IMR-90 (cell line): ENCODE measurements at regions not wholly inside any gene's neighbourhood (a gene's known extent, or its start where the extent isn't known, plus 50 kb on each side); places are given as distances from the start of the nearest gene placed in this dataset.

ENCODE experiments used
- ATAC-seq: fragments of 200-7000 bp; cut with Tn5 transposase; 2 replicates; pipeline ENCODE4 v1.9.1; 2020; ENCODE audit warnings: low read depth, mild to moderate bottlenecking, moderate library complexity
- BruUV-seq: library from RNA; stranded (reverse); fragments of 400-500 nt; replicated peaks from 2 replicates; lab custom pipeline; 2021; lab: Mats Ljungman, UMichigan
- CTCF ChIA-PET: fragments of 300-600 bp; formaldehyde crosslinking; extraction: SDS; loops from one replicate; lab custom pipeline; 2021; ENCODE audit warnings: antibody characterized with exemption; lab: Yijun Ruan, JAX
- POLR2A ChIA-PET: fragments of 300-600 bp; sonication (Branson Sonifier 250); formaldehyde crosslinking; loops from one replicate; lab custom pipeline; 2022; ENCODE audit warnings: antibody characterized with exemption; ENCODE audit not compliant: unreplicated experiment; lab: Charles Lee
- DNase-seq: peaks from one replicate; pipeline ENCODE4 v3.0.0; 2013
- H2AFZ ChIP-seq: replicated peaks from 2 replicates; pipeline ENCODE3; 2013; ENCODE audit warnings: low read length, mild to moderate bottlenecking; ENCODE audit not compliant: poor library complexity
- H2AK5ac ChIP-seq: 2 replicates; pipeline ENCODE4 v1.6.1; 2013; ENCODE audit warnings: low read depth, low read length, inconsistent platforms
- H2AK9ac ChIP-seq: replicated peaks from 2 replicates; pipeline ENCODE3; 2013; ENCODE audit warnings: mild to moderate bottlenecking, low read depth, low read length, moderate library complexity; ENCODE audit not compliant: poor library complexity
- H2BK120ac ChIP-seq: 2 replicates; pipeline ENCODE4 v1.6.1; 2013; ENCODE audit warnings: low read depth, low read length, inconsistent platforms
- H2BK15ac ChIP-seq: 3 replicates; pipeline ENCODE4 v1.6.1; 2013; ENCODE audit warnings: low read depth, low read length, inconsistent platforms
- H2BK20ac ChIP-seq: 2 replicates; pipeline ENCODE4 v1.6.1; 2013; ENCODE audit warnings: low read depth, mild to moderate bottlenecking, inconsistent platforms, low read length, moderate library complexity
- H2BK5ac ChIP-seq: 2 replicates; pipeline ENCODE4 v1.6.1; 2013; ENCODE audit warnings: mild to moderate bottlenecking, low read depth, low read length, inconsistent platforms; ENCODE audit not compliant: poor library complexity, severe bottlenecking
- H3K14ac ChIP-seq: replicated peaks from 2 replicates; pipeline ENCODE4 v1.6.1; 2013; ENCODE audit warnings: low read depth, low read length, inconsistent platforms
- H3K18ac ChIP-seq: 2 replicates; pipeline ENCODE4 v1.6.1; 2013; ENCODE audit warnings: low read depth, low read length, control low read depth
- H3K23ac ChIP-seq: 2 replicates; pipeline ENCODE4 v1.6.1; 2013; ENCODE audit warnings: low read depth, low read length, inconsistent platforms
- H3K27ac ChIP-seq: 2 replicates; pipeline ENCODE4 v1.5.1; 2013; ENCODE audit warnings: mild to moderate bottlenecking, control low read depth, low read length; ENCODE audit not compliant: insufficient read depth
- H3K27me3 ChIP-seq: 2 replicates; pipeline ENCODE4 v1.6.1; 2013; ENCODE audit warnings: low read length; ENCODE audit not compliant: control insufficient read depth, insufficient read depth
- H3K36me3 ChIP-seq: 2 replicates; pipeline ENCODE4 v1.6.1; 2013; ENCODE audit warnings: low read length, mixed read lengths; ENCODE audit not compliant: control insufficient read depth, insufficient read depth
- H3K4ac ChIP-seq: 2 replicates; pipeline ENCODE4 v1.6.1; 2013; ENCODE audit warnings: low read depth, low read length, inconsistent platforms
- H3K4me1 ChIP-seq: 2 replicates; pipeline ENCODE4 v1.6.1; 2013; ENCODE audit warnings: low read length, mixed read lengths; ENCODE audit not compliant: control insufficient read depth, insufficient read depth
- H3K4me2 ChIP-seq: 2 replicates; pipeline ENCODE4 v1.6.1; 2013; ENCODE audit warnings: low read depth, mild to moderate bottlenecking, control low read depth, low read length, moderate library complexity
- H3K4me3 ChIP-seq: 2 replicates; pipeline ENCODE4 v1.5.1; 2013; ENCODE audit warnings: low read depth, mild to moderate bottlenecking, control low read depth, low read length, moderate library complexity; ENCODE audit not compliant: insufficient read depth
- H3K56ac ChIP-seq: 2 replicates; pipeline ENCODE4 v1.6.1; 2013; ENCODE audit warnings: low read length, inconsistent platforms; ENCODE audit not compliant: insufficient read depth; ENCODE audit errors: extremely low read depth
- H3K79me1 ChIP-seq, 2 experiments: 2 replicates each; pipeline ENCODE4 v1.6.1; 2013; ENCODE audit warnings: low read length in 2 of 2, inconsistent platforms in 1 of 2, low read depth in 1 of 2
- H3K9ac ChIP-seq: 2 replicates; pipeline ENCODE4 v1.6.1; 2013; ENCODE audit warnings: low read depth, low read length, control low read depth
- H3K9me1 ChIP-seq: 2 replicates; pipeline ENCODE4 v1.6.1; 2013; ENCODE audit warnings: low read length, inconsistent platforms; ENCODE audit not compliant: insufficient read depth
- H3K9me3 ChIP-seq: 2 replicates; pipeline ENCODE4 v1.6.1; 2013; ENCODE audit warnings: low read length; ENCODE audit not compliant: control insufficient read depth, insufficient read depth
- H4K20me1 ChIP-seq: 2 replicates; pipeline ENCODE4 v1.6.1; 2013; ENCODE audit warnings: low read length, inconsistent platforms; ENCODE audit not compliant: insufficient read depth
- H4K5ac ChIP-seq: 2 replicates; pipeline ENCODE4 v1.6.1; 2013; ENCODE audit warnings: mild to moderate bottlenecking, low read depth, low read length, control low read depth
- H4K8ac ChIP-seq, 2 experiments: 2 replicates each; pipeline ENCODE4 v1.6.1; 2013; ENCODE audit warnings: low read depth in 2 of 2, low read length in 2 of 2, control low read depth in 1 of 2, inconsistent platforms in 1 of 2
- H4K91ac ChIP-seq: 2 replicates; pipeline ENCODE4 v1.6.1; 2013; ENCODE audit warnings: low read depth, low read length, inconsistent platforms; ENCODE audit not compliant: insufficient read depth
- BHLHE40 ChIP-seq: fragments of 150-350 bp; IDR thresholded peaks from 2 replicates; pipeline ENCODE4 v1.6.1; 2016; ENCODE audit warnings: mild to moderate bottlenecking, low read depth, low read length
- CEBPB ChIP-seq: IDR thresholded peaks from 2 replicates; pipeline ENCODE4 v1.6.1; 2012; ENCODE audit warnings: low read depth, low read length, improper control_type of control experiment
- CHD1 ChIP-seq: IDR thresholded peaks from 2 replicates; pipeline ENCODE4 v1.6.1; 2012; ENCODE audit warnings: low read depth, low read length, improper control_type of control experiment
- ELK1 ChIP-seq: fragments of 150-350 bp; IDR thresholded peaks from 2 replicates; pipeline ENCODE4 v1.6.1; 2016; ENCODE audit warnings: low read depth, mild to moderate bottlenecking, low read length, moderate library complexity, borderline replicate concordance
- FOS ChIP-seq: fragments of 150-350 bp; IDR thresholded peaks from 2 replicates; pipeline ENCODE4 v1.6.1; 2016; ENCODE audit warnings: low read depth, low read length
- MAFK ChIP-seq: IDR thresholded peaks from 2 replicates; pipeline ENCODE4 v1.6.1; 2012; ENCODE audit warnings: low read depth, low read length, improper control_type of control experiment
- MAZ ChIP-seq: IDR thresholded peaks from 2 replicates; pipeline ENCODE4 v1.6.1; 2012; ENCODE audit warnings: low read depth, mild to moderate bottlenecking, low read length, improper control_type of control experiment, moderate library complexity, borderline replicate concordance
- MXI1 ChIP-seq: IDR thresholded peaks from 2 replicates; pipeline ENCODE4 v1.6.1; 2012; ENCODE audit warnings: low read depth, mild to moderate bottlenecking, low read length, moderate library complexity, borderline replicate concordance
- NFE2L2 ChIP-seq: fragments of 150-350 bp; IDR thresholded peaks from 2 replicates; pipeline ENCODE4 v1.6.1; 2016; ENCODE audit warnings: low read depth, mild to moderate bottlenecking, low read length
- POLR2A ChIP-seq: IDR thresholded peaks from 2 replicates; pipeline ENCODE4 v1.6.1; 2012; ENCODE audit warnings: mild to moderate bottlenecking, low read depth, low read length
- RAD21 ChIP-seq: IDR thresholded peaks from 2 replicates; pipeline ENCODE4 v1.6.1; 2012; ENCODE audit warnings: low read length, improper control_type of control experiment
- RCOR1 ChIP-seq: IDR thresholded peaks from 2 replicates; pipeline ENCODE4 v1.6.1; 2012; ENCODE audit warnings: mild to moderate bottlenecking, low read length, improper control_type of control experiment; ENCODE audit not compliant: insufficient replicate concordance
- RFX5 ChIP-seq: IDR thresholded peaks from 2 replicates; pipeline ENCODE4 v1.8.0; 2012; ENCODE audit warnings: low read depth, mild to moderate bottlenecking, low read length, moderate library complexity
- SMC3 ChIP-seq: fragments of 150-350 bp; IDR thresholded peaks from 2 replicates; pipeline ENCODE4 v1.6.1; 2016; ENCODE audit warnings: low read depth, mild to moderate bottlenecking, antibody characterized with exemption, low read length, moderate library complexity
- WGBS, 2 experiments: methylation state at CpG; one replicate each; pipeline versions ENCODE4 v1.1.5 to v1.1.7; 2013; ENCODE audit warnings: missing lambda C conversion rate in 2 of 2; ENCODE audit not compliant: insufficient read length in 1 of 2; ENCODE audit errors: extremely low coverage in 2 of 2; 5-methylcytosine and 5-hydroxymethylcytosine counted together
- dilution Hi-C: fragments of 300-500 bp; cut with HindIII; formaldehyde crosslinking; loops from one replicate; pipeline ENCODE4 v1.14.3; 2018; ENCODE audit warnings: low sequenced_read_pairs; ENCODE audit not compliant: unreplicated experiment
- in situ Hi-C: fragments of 300-500 bp; cut with MboI; formaldehyde crosslinking; loops from 3 replicates; pipeline ENCODE4 v1.14.3; 2019; ENCODE audit warnings: low sequenced_read_pairs, inconsistent platforms, mixed read lengths
- intact Hi-C: fragments of 100-400 bp; cut with micrococcal nuclease; formaldehyde crosslinking; loops from 2 replicates; pipeline ENCODE4 v1.10.0; 2022
- TF ChIP-seq, protein P1 (sequence below): fragments of 150-350 bp; IDR thresholded peaks from 2 replicates; pipeline ENCODE4 v1.6.1; 2017; ENCODE audit warnings: mild to moderate bottlenecking, antibody characterized with exemption, low read length, low read depth
- TF ChIP-seq, protein P2 (sequence below): conservative IDR thresholded peaks from 2 replicates; pipeline ENCODE4 v1.5.1; 2012; ENCODE audit warnings: mild to moderate bottlenecking, low read depth, low read length, improper control_type of control experiment

GRCh38 chr1:193960040-193960439, 773.6 kb upstream of the B3GALT2 start:
- H3K36me3 ChIP-seq: no peaks in the 10 kb centered on the region
- no TSS peak for BruUV-seq
- H3K9me3 ChIP-seq: no peaks in the 10 kb centered on the region
- H4K5ac ChIP-seq: no peak overlapping the region
- in situ Hi-C loops: no loop called here
- no peak overlapping the region for H3K9ac ChIP-seq
- H3K4me3 ChIP-seq: no peak overlapping the region
- H3K23ac ChIP-seq: no peak overlapping the region
- DNase-seq (no peak), ATAC-seq (no peak)
- H4K20me1 ChIP-seq: no peaks in the 10 kb centered on the region
- H2AFZ ChIP-seq: no peak overlapping the region
- H3K4me2 ChIP-seq: no peak overlapping the region
- intact Hi-C loops: no loop called here
- H3K9me1 ChIP-seq: 0 out of 2 replicates have a peak, but pooled peaks cover 2% of the 10 kb centered on the region
- H3K18ac ChIP-seq: no peak overlapping the region
- no peak overlapping the region for H3K27ac ChIP-seq
- H3K4me1 ChIP-seq: no peaks in the 10 kb centered on the region
- H3K4ac ChIP-seq: no peak overlapping the region
- H2BK120ac ChIP-seq: no peak overlapping the region
- ChIA-PET POLR2A (no interaction called here), CTCF (no interaction called here)
- no peak overlapping the region for H2BK5ac ChIP-seq
- H2BK15ac ChIP-seq: no peak overlapping the region
- dilution Hi-C loops: no loop called here
- H3K79me1 ChIP-seq: no peaks in the 10 kb centered on the region
- no peaks in the 10 kb centered on the region for H3K27me3 ChIP-seq
- H2BK20ac ChIP-seq: no peak overlapping the region
- H2AK9ac ChIP-seq: no peak overlapping the region
- H4K8ac ChIP-seq: no peak overlapping the region
- no peak overlapping the region for H3K14ac ChIP-seq
- no CpG with 5 or more reads among the region's 2 CpGs for WGBS, 2 experiments
- TF ChIP-seq FOS (no peak), MXI1 (no peak), RCOR1 (no peak), RAD21 (no peak), CEBPB (no peak), NFE2L2 (no peak), SMC3 (no peak), MAZ (no peak), BHLHE40 (no peak), ELK1 (no peak), MAFK (no peak), CHD1 (no peak), RFX5 (no peak), POLR2A (no peak)
- TF ChIP-seq, protein P1, sequence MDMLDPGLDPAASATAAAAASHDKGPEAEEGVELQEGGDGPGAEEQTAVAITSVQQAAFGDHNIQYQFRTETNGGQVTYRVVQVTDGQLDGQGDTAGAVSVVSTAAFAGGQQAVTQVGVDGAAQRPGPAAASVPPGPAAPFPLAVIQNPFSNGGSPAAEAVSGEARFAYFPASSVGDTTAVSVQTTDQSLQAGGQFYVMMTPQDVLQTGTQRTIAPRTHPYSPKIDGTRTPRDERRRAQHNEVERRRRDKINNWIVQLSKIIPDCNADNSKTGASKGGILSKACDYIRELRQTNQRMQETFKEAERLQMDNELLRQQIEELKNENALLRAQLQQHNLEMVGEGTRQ: no peak
- TF ChIP-seq, protein P2, sequence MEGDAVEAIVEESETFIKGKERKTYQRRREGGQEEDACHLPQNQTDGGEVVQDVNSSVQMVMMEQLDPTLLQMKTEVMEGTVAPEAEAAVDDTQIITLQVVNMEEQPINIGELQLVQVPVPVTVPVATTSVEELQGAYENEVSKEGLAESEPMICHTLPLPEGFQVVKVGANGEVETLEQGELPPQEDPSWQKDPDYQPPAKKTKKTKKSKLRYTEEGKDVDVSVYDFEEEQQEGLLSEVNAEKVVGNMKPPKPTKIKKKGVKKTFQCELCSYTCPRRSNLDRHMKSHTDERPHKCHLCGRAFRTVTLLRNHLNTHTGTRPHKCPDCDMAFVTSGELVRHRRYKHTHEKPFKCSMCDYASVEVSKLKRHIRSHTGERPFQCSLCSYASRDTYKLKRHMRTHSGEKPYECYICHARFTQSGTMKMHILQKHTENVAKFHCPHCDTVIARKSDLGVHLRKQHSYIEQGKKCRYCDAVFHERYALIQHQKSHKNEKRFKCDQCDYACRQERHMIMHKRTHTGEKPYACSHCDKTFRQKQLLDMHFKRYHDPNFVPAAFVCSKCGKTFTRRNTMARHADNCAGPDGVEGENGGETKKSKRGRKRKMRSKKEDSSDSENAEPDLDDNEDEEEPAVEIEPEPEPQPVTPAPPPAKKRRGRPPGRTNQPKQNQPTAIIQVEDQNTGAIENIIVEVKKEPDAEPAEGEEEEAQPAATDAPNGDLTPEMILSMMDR: no peak
- H3K56ac ChIP-seq: no peak overlapping the region
- no peak overlapping the region for H2AK5ac ChIP-seq
- H4K91ac ChIP-seq: no peak overlapping the region
